Astrocyte (in vitro differentiated cells and primary cell): ENCODE measurements at regions not wholly inside any gene's neighbourhood (a gene's known extent, or its start where the extent isn't known, plus 50 kb on each side); places are given as distances from the start of the nearest gene placed in this dataset.

ENCODE experiments used
- EZH2 ChIP-seq: IDR thresholded peaks from 2 replicates; pipeline ENCODE4 v1.6.1; 2012; ENCODE audit warnings: mild to moderate bottlenecking, low read length, inconsistent platforms; ENCODE audit not compliant: insufficient read depth
- TF ChIP-seq, protein P1 (sequence below): IDR thresholded peaks from 2 replicates; pipeline ENCODE4 v1.5.1; 2011; ENCODE audit warnings: low read depth, mild to moderate bottlenecking, inconsistent platforms, low read length, moderate library complexity; ENCODE audit not compliant: insufficient read depth

DNA sequence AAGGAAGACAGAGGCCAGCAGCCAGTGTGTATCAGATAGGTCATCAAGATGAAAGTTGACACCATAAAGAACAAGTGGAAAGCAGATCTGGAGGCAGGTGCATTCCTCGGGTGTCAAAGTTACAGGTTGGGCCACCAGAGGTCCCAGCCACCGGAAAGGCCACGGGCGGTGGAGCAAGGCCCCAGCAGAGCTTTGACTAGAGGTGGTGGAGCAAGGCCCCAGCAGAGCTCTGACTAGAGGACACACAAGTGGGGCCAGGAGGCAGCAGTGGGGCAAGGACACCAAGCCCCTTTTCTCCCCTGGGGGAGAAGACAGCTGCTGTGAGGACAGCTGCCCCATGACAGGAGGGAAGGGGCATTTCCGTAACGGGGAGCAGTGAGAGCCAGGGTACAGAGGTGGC, 115.1 kb downstream of the GYPC start:
- TF ChIP-seq, protein P1, sequence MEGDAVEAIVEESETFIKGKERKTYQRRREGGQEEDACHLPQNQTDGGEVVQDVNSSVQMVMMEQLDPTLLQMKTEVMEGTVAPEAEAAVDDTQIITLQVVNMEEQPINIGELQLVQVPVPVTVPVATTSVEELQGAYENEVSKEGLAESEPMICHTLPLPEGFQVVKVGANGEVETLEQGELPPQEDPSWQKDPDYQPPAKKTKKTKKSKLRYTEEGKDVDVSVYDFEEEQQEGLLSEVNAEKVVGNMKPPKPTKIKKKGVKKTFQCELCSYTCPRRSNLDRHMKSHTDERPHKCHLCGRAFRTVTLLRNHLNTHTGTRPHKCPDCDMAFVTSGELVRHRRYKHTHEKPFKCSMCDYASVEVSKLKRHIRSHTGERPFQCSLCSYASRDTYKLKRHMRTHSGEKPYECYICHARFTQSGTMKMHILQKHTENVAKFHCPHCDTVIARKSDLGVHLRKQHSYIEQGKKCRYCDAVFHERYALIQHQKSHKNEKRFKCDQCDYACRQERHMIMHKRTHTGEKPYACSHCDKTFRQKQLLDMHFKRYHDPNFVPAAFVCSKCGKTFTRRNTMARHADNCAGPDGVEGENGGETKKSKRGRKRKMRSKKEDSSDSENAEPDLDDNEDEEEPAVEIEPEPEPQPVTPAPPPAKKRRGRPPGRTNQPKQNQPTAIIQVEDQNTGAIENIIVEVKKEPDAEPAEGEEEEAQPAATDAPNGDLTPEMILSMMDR = no peak
- TF ChIP-seq EZH2 = no peak
